ENCODE measurements at regions not wholly inside any gene's neighbourhood (a gene's known extent, or its start where the extent isn't known, plus 50 kb on each side); places are given as distances from the start of the nearest gene placed in this dataset.

GRCh38 chr9:26301046-26301445 is 591.6 kb downstream of the CAAP1 start:
- no peak for TF ChIP-seq TAF1 (IDR thresholded peaks at IDR 0.05; ENCODE audit: borderline replicate concordance, insufficient read depth, low read length)
- TF ChIP-seq, protein P1, sequence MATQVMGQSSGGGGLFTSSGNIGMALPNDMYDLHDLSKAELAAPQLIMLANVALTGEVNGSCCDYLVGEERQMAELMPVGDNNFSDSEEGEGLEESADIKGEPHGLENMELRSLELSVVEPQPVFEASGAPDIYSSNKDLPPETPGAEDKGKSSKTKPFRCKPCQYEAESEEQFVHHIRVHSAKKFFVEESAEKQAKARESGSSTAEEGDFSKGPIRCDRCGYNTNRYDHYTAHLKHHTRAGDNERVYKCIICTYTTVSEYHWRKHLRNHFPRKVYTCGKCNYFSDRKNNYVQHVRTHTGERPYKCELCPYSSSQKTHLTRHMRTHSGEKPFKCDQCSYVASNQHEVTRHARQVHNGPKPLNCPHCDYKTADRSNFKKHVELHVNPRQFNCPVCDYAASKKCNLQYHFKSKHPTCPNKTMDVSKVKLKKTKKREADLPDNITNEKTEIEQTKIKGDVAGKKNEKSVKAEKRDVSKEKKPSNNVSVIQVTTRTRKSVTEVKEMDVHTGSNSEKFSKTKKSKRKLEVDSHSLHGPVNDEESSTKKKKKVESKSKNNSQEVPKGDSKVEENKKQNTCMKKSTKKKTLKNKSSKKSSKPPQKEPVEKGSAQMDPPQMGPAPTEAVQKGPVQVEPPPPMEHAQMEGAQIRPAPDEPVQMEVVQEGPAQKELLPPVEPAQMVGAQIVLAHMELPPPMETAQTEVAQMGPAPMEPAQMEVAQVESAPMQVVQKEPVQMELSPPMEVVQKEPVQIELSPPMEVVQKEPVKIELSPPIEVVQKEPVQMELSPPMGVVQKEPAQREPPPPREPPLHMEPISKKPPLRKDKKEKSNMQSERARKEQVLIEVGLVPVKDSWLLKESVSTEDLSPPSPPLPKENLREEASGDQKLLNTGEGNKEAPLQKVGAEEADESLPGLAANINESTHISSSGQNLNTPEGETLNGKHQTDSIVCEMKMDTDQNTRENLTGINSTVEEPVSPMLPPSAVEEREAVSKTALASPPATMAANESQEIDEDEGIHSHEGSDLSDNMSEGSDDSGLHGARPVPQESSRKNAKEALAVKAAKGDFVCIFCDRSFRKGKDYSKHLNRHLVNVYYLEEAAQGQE (IDR thresholded peaks at IDR 0.05; ENCODE audit: insufficient read depth in 1 of 2, low read depth in 2 of 2, low read length in 2 of 2), result no peak
- no peak for TF ChIP-seq POLR2AphosphoS5 (IDR thresholded peaks at IDR 0.05; ENCODE audit: low read depth, low read length)

Data from PFSK-1 (cell line).